Fibroblast of skin of scalp (primary cell): ENCODE measurements at regions not wholly inside any gene's neighbourhood (a gene's known extent, or its start where the extent isn't known, plus 50 kb on each side); places are given as distances from the start of the nearest gene placed in this dataset.
"Not testable (repeated sequence)": the region's sequence is repeated elsewhere in the genome, so short reads cannot be mapped to it uniquely, and the experiment has no call there.

Experiments
- DNase-seq: peaks from one replicate; pipeline ENCODE4 v3.0.0-alpha.2; 2013

GRCh38 chr13:91211510-91211909 lies 136.0 kb upstream of the MIR17HG start:
- no peak for DNase-seq

DNA sequence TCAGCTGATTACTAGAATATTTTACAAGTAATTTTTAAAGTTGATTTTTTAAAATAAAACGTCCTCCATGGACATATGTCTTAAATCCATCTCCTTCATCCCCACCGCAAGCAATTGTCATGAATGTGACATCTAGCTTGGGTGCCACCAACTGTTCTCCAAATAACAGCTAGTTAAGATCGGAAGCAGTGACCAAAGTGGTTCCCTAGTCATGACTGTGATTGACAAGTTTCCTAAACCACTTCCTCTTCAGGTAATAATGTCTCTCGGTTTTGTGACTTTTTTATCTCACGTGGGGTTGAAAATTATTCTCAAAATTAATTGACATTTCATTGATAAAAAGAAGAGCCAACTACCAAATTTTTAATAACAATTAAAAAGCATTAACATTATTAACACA lies 135.3 kb upstream of the MIR17HG start:
- DNase-seq: no peak

- DNase-seq: no peak
Measured at GRCh38 chr13:91214031-91214430, 133.5 kb upstream of the MIR17HG start.

DNA sequence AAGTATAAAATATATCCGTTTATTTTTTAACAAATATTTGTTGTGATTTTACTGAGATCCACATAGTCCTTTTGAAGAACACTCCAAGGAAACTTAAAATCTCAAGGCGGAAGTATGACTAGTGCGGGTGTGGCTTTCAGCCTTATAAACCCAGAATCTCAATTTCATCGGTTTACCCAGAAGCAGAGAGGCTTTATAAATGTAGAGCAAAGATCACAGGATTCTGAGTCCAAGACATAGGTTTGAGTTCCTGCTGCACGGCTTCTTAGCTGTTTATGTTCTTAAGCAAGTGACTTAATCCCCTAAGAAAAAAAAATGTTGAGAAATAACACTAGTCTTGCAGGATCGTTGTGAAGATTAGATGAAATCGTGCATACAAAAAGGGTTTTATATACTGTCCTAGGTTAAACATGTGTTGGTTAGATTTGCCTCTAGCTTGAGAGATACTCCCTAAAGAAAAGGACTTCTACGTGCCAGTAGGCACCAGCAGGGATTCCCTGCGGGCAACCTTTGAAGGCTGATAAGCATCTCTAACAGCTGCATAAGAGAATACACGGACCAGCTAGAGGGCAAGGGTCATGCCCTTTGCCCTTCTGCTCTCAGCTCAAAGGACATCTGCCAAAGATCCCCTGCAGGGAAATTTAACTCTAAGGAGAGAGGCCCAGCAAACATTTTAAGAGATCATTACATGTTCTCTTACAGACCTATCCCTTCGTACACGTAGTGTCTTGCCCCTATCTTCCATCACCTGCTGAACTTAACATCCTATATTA lies 130.4 kb upstream of the MIR17HG start:
- DNase-seq: no peak

DNA sequence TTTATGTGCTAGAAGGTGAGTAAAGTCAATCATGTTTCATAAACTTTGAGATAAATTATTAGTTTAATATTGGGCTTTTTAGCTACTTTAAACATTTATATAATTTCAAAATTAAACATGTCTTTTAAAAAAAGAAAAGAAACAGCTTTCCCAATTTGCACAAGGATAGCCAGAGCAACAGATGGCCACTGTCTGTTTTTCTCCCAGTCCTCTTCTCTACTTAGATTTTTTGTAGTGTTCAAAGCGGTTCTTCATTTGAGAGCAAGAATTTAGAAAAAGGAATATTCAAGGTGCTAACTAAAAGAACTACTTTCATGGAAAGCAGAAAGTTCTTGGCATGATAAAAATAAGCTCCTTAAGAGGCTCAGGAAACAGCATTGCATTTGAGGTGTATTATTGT lies 128.3 kb upstream of the MIR17HG start:
- DNase-seq: no peak

DNA sequence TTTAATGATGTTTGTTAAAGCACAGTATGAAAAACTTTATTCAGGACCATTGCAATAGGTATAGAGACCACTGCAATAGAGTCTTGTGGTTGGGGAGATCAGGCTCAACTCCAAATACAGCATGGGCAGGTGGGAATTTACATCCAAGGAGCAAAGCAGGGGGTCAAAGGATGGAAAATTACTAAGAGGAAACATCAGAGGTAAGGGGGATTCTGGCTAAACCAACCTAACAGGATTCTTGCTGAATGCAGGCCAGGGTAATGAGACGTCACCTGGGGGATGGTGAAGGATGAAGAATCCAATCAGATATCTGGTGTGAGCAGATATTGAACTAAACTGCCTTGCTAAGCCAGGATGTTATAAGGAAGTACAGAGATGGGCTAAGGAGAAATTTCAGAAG lies 126.6 kb upstream of the MIR17HG start:
- DNase-seq: no peak

- no peak for DNase-seq
Measured at GRCh38 chr13:91228108-91228507, 119.4 kb upstream of the MIR17HG start.

DNA sequence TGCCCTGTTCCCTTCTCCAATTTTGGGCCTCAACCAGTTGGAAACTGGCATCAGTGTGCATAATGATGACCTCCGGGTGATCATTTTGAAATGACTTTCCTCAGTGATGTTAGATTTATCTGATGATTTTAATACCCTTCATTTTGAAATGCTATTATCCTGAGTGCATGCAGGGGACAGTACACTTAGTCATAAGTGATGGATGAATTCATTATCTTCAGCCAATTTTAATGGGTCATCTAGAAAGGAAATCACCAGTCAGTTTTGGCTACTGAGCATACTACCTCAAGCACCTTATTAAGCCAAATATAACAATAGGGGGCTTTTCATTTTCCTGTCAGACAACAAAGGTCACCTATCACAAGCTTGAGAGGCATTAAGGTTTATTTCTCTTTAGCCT lies 118.5 kb upstream of the MIR17HG start:
- DNase-seq: no peak

GRCh38 chr13:91232716-91233115 lies 114.8 kb upstream of the MIR17HG start:
- no peak for DNase-seq

GRCh38 chr13:91233291-91233690 lies 114.2 kb upstream of the MIR17HG start:
- no peak for DNase-seq

DNA sequence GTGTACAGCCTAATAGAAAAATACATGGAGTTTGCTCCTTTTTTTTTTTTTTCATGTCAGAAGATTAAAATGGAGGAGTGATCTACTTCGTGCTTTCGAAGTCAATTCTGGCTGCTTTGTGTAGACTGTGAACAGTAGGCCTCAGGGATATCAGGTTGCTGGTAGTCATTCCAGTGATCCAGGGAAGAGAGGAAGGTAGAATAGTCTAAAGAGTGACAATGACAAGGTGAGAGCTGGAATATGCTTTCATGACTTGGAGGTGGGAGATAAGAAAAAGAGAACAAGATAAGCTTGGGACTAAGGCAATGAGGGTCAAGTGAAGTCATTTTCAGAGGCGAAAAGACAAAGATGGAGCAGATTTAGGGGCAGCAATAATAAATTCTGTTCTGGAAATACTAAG lies 111.3 kb upstream of the MIR17HG start:
- DNase-seq: no peak

GRCh38 chr13:91236921-91237320 lies 110.6 kb upstream of the MIR17HG start:
- no peak for DNase-seq

- DNase-seq: no peak
Measured at GRCh38 chr13:91238036-91238435, 109.5 kb upstream of the MIR17HG start.

DNA sequence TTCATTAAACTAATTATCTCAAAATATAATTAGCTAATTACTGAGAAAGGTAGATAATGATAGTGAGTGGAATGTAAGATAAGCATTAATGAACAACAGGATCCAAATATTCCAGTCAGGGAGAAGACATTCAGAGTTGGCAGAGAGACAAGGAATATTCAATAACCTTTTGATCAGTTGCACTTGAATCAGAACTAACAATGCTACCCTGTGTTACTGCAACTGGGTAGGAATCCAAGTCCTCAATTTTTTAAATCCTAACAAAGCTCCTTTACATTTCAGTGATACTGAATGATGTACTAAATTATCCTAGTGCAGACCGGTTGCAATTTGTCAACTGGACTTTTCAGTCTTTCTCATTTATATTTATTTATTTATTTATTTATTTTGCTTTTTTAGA lies 107.1 kb upstream of the MIR17HG start:
- no peak for DNase-seq

- no peak for DNase-seq
Measured at GRCh38 chr13:91241221-91241933, 106.1 kb upstream of the MIR17HG start.

GRCh38 chr13:91242652-91243051 lies 104.8 kb upstream of the MIR17HG start:
- DNase-seq: no peak

DNA sequence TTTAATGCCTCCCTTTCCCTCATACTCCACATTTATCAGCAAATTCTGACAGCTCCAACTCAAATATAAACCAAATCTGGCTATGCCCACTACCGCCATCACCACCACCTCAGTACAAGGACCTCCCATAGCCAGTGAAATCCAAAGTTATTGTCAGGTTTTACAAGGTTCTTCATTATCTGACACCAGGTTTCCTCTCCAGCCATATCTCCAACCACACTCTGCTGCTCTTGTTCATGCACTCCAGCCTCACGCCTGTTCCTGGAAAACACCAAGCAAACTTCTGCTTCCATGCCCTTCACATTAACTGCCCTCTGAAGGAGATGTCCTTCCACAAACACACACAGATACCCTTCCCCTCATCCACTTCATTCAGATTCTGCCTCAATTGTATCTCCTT lies 102.2 kb upstream of the MIR17HG start:
- no peak for DNase-seq

DNA sequence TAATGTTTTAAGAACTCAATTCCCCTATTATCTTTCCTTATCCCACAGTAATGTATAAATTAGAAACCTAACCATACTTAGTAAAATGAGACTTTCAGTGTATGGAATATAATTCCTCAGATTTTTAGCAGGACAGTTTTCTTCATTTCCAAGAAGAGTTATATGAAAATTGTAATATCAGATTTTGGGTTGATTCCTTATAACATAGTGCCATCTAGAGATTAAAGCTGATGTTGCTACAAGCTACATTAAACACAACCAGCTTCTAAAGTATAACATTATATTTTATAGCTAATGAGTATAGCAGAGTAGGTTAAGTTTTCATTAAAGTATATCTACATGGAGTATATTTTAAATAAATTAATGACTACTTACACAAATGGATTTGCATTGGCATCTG lies 99.7 kb upstream of the MIR17HG start:
- no peak for DNase-seq

- DNase-seq: no peak
Measured at GRCh38 chr13:91248249-91248648, 99.2 kb upstream of the MIR17HG start.

DNA sequence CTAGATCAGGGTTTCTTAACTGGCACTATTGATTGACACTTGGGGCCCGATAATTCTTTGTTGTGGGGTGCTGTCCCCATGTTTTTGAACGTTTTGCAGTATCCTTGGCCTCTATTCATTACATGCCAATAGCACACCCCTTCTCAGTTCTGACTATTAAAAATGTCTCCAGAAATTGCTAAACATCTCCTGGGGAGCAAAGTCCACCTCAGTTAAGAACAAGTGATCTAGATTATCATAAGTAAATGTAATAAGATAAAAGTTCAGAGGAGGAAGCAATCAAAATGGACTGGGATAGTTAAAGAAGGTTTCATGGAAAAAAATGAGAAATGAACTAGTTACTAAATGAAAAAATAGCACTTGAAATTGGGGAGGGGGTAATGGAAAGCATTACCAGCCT lies 98.1 kb upstream of the MIR17HG start:
- DNase-seq: no peak

DNA sequence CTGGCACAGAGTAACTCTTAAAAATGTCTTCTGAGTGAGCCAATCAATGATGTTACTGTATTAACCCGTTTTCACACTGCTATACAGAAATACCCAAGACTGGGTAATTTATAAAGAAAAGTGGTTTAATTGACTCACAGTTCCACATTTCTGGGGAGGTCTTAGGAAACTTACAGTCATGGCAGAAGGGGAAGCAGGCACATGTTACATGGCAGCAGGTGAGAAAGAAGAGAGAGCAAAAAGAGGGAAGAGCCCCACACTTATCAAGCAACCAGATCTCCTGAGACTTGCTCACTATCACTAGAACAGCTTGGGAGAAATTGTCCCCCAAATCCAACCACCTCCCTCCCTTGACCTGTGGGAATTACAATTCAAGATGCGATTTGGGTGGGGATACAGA lies 97.6 kb upstream of the MIR17HG start:
- DNase-seq: no peak

GRCh38 chr13:91251573-91251972 lies 95.9 kb upstream of the MIR17HG start:
- not testable (repeated sequence) for DNase-seq

DNA sequence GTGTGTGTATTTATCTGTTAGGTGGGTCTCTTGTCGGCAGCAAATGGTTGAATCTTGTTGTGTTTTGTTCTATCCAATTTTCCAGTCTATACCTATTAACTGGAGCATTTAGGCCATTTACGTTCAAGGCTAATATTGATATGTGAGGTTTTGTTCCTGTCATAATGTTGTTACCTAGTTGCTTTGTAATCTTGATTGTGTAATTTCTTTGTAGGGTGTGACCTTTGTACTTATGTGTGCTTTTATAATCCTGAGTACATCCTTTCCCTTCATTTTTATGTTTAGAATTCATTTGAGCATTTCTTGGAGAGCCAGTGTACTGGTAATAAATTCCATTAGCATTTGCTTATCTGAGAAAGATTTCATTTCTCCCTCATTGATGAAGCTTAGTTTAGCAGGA lies 83.0 kb upstream of the MIR17HG start:
- DNase-seq: no peak

GRCh38 chr13:91269237-91269636 lies 78.2 kb upstream of the MIR17HG start:
- DNase-seq: no peak
